Esophagus muscularis mucosa (tissue), 4 donors: ENCODE measurements at regions not wholly inside any gene's neighbourhood (a gene's known extent, or its start where the extent isn't known, plus 50 kb on each side); places are given as distances from the start of the nearest gene placed in this dataset.

ENCODE experiments used
- DNase-seq: peaks from one replicate; pipeline ENCODE4 v3.0.0-alpha.2; 2017; ENCODE audit errors: extremely low spot score
- H3K27ac ChIP-seq, 4 donors: fragments of 200-600 bp; sonication (generic); replicated peaks in 1 of 4; 1 replicate in 3 of 4; 2 replicates in 1 of 4; pipeline ENCODE4 v1.5.1; 2016 to 2019; ENCODE audit warnings: mild to moderate bottlenecking in 1 of 4
- H3K27me3 ChIP-seq, 4 donors: fragments of 200-600 bp; sonication (generic); one replicate each; pipeline versions ENCODE4 v1.5.1 to v1.6.0; 2016 to 2019
- H3K36me3 ChIP-seq, 4 donors: fragments of 200-600 bp; sonication (generic); one replicate each; pipeline ENCODE4 v1.5.1; 2016 to 2019
- H3K4me1 ChIP-seq, 4 donors: fragments of 200-600 bp; sonication (generic); one replicate each; pipeline ENCODE4 v1.5.1; 2016 to 2019
- H3K4me3 ChIP-seq, 4 donors: fragments of 200-600 bp; sonication (generic); 1 replicate in 2 of 4; 2 replicates in 2 of 4; pipeline ENCODE4 v1.5.1; 2016 to 2019; ENCODE audit warnings: mild to moderate bottlenecking in 4 of 4, moderate library complexity in 1 of 4
- H3K9me3 ChIP-seq, 4 donors: fragments of 200-600 bp; sonication (generic); 1 replicate in 3 of 4; 2 replicates in 1 of 4; pipeline ENCODE4 v1.5.1; 2016 to 2019
- CTCF ChIP-seq, 3 experiments: fragments of 200-600 bp in 2 of 3; fragments of 450-650 bp in 1 of 3; sonication (generic) in 2 of 3; IDR thresholded peaks; one replicate each; pipeline ENCODE4 v1.5.1; 2017 to 2019; ENCODE audit warnings: antibody characterized with exemption in 3 of 3, mild to moderate bottlenecking in 2 of 3, moderate library complexity in 1 of 3
- EP300 ChIP-seq: sonication (generic); formaldehyde crosslinking; IDR thresholded peaks from one replicate; pipeline ENCODE4 v1.6.1; 2017; ENCODE audit warnings: antibody characterized with exemption
- POLR2A ChIP-seq: fragments of 450-650 bp; IDR thresholded peaks from one replicate; pipeline ENCODE4 v1.6.1; 2017; ENCODE audit warnings: antibody characterized with exemption, moderate library complexity, mild to moderate bottlenecking, low read depth
- POLR2AphosphoS5 ChIP-seq, 2 donors: sonication (generic); formaldehyde crosslinking; IDR thresholded peaks; one replicate each; pipeline ENCODE4 v1.6.1; 2017; ENCODE audit warnings: antibody characterized with exemption in 2 of 2
- WGBS: methylation state at CpG from one replicate; pipeline ENCODE4 v1.1.5; 2018; 5-methylcytosine and 5-hydroxymethylcytosine counted together
- intact Hi-C: fragments of 100-400 bp; cut with DNase I; formaldehyde crosslinking; loops from one replicate; pipeline ENCODE4 v1.15.1; 2023

- Histone ChIP-seq H3K9me3 (no peaks in the 10 kb centered on the region), H3K36me3 (no peaks in the 10 kb centered on the region), H3K4me3 (no peak overlapping the region), H3K27ac (no peak overlapping the region), H3K4me1 (no peaks in the 10 kb centered on the region), H3K27me3 (no peaks in the 10 kb centered on the region)
- no peak for TF ChIP-seq EP300
- TF ChIP-seq CTCF (IDR thresholded peaks at IDR 0.05): no peak
- 90% methylated on average over 2 of the region's 2 CpGs for WGBS
- DNase-seq: no peak
- intact Hi-C loops: no loop called here
Observed at GRCh38 chr15:38920966-38921365, 356.4 kb upstream of the RASGRP1 start.

GRCh38 chr15:38921471-38921870, 356.9 kb upstream of the RASGRP1 start:
- 89% methylated on average over 2 of the region's 2 CpGs for WGBS
- no peaks in the 10 kb centered on the region for H3K27me3 ChIP-seq
- H3K4me1 ChIP-seq: no peaks in the 10 kb centered on the region
- no peaks in the 10 kb centered on the region for H3K9me3 ChIP-seq
- H3K4me3 ChIP-seq: no peak overlapping the region
- no peaks in the 10 kb centered on the region for H3K36me3 ChIP-seq
- DNase-seq: no peak
- H3K27ac ChIP-seq: no peak overlapping the region
- intact Hi-C loops: no loop called here
- no peak for TF ChIP-seq POLR2AphosphoS5 (IDR thresholded peaks at IDR 0.05)
- no peak for TF ChIP-seq CTCF (IDR thresholded peaks at IDR 0.05)
- no peak for TF ChIP-seq EP300
- TF ChIP-seq POLR2A: no peak

GRCh38 chr15:38928431-38928830, 363.8 kb upstream of the RASGRP1 start:
- Histone ChIP-seq H3K27me3 (no peaks in the 10 kb centered on the region), H3K9me3 (no peaks in the 10 kb centered on the region), H3K4me3 (no peak overlapping the region), H3K36me3 (no peaks in the 10 kb centered on the region), H3K4me1 (no peaks in the 10 kb centered on the region), H3K27ac (no peak overlapping the region)
- DNase-seq: no peak
- TF ChIP-seq EP300: no peak
- no peak for TF ChIP-seq POLR2A
- no peak for TF ChIP-seq POLR2AphosphoS5 (IDR thresholded peaks at IDR 0.05)
- TF ChIP-seq CTCF (IDR thresholded peaks at IDR 0.05): no peak
- WGBS: 50% methylated on average over 1 of the region's 1 CpG
- intact Hi-C loops: no loop called here

GRCh38 chr15:38930851-38931572, 366.4 kb upstream of the RASGRP1 start:
- DNase-seq: no peak
- Histone ChIP-seq H3K4me3 (no peak overlapping the region), H3K27ac (no peak overlapping the region), H3K27me3 (no peaks in the 10 kb centered on the region), H3K36me3 (no peaks in the 10 kb centered on the region), H3K9me3 (peaks cover 0 to 6% (median 0%) of the 10 kb centered on the region in 4 donors), H3K4me1 (no peaks in the 10 kb centered on the region)
- no peak for TF ChIP-seq CTCF (IDR thresholded peaks at IDR 0.05)
- no peak for TF ChIP-seq POLR2AphosphoS5 (IDR thresholded peaks at IDR 0.05)
- no peak for TF ChIP-seq POLR2A
- no peak for TF ChIP-seq EP300
- intact Hi-C loops: no loop called here
- 97% methylated on average over 9 of the region's 9 CpGs for WGBS

DNA sequence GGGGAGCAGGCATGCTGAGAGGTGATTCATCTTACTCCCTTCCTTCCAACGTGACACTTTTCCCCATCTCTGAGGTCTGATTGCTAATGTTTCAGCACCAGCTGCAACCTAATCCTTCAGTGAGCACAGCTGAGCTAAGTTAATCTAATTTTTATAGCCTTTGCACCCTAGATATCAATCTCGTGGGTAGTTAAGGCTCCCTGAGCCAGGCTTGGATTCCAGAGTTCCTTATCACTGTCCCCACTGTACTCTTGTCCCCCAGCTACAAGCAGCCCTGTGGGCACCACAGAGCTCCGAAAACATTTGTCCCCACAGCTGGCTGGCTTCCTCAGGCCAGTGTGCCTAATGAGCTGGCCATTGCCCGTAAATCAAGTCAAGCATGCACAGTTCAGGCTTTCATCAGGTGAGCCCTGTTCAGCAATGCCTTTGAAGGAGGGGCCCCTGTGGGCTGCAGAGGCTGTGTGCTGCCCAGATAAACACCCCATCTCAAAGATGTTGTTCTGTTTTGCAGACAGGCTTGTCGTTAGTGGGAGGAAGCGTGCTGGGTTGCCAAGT, 376.9 kb upstream of the RASGRP1 start:
- Histone ChIP-seq H3K27ac (no peak overlapping the region), H3K27me3 (peaks cover 0 to 4% (median 0%) of the 10 kb centered on the region in 4 donors), H3K36me3 (no peaks in the 10 kb centered on the region), H3K4me3 (no peak overlapping the region), H3K4me1 (no peaks in the 10 kb centered on the region), H3K9me3 (no peaks in the 10 kb centered on the region)
- no peak for DNase-seq
- TF ChIP-seq CTCF (IDR thresholded peaks at IDR 0.05) (no peak), EP300 (no peak), POLR2AphosphoS5 (IDR thresholded peaks at IDR 0.05) (no peak), POLR2A (no peak)
- 73% methylated on average over 6 of the region's 6 CpGs for WGBS
- intact Hi-C loops: no loop called here
